H9 (cell line): ENCODE measurements at regions not wholly inside any gene's neighbourhood (a gene's known extent, or its start where the extent isn't known, plus 50 kb on each side); places are given as distances from the start of the nearest gene placed in this dataset.

Experiments
- DNase-seq: peaks from one replicate; pipeline ENCODE4 v3.0.0-alpha.2; 2017
- H2AFZ ChIP-seq: one replicate; pipeline ENCODE4 v1.6.1; 2013; ENCODE audit warnings: mild to moderate bottlenecking, low read length, control low read depth, moderate library complexity
- H2AK5ac ChIP-seq: 2 replicates; pipeline ENCODE4 v1.6.1; 2013; ENCODE audit warnings: low read length, control low read depth, mixed read lengths; ENCODE audit not compliant: insufficient read length
- H2BK120ac ChIP-seq: one replicate; pipeline ENCODE4 v1.6.1; 2013; ENCODE audit warnings: low read depth, mild to moderate bottlenecking, low read length, control low read depth, inconsistent platforms; ENCODE audit not compliant: poor library complexity, severe bottlenecking
- H2BK12ac ChIP-seq: 2 replicates; pipeline ENCODE4 v1.6.1; 2013; ENCODE audit warnings: low read length, control low read depth, mixed read lengths, low read depth; ENCODE audit not compliant: insufficient read length
- H2BK15ac ChIP-seq: 2 replicates; pipeline ENCODE4 v1.6.1; 2013; ENCODE audit warnings: low read depth, low read length, control low read depth
- H2BK20ac ChIP-seq: one replicate; pipeline ENCODE4 v1.6.1; 2013; ENCODE audit warnings: low read depth, mild to moderate bottlenecking, low read length, control low read depth, inconsistent platforms; ENCODE audit not compliant: poor library complexity, severe bottlenecking
- H2BK5ac ChIP-seq: 2 replicates; pipeline ENCODE4 v1.6.1; 2013; ENCODE audit warnings: low read length, control low read depth, mixed read lengths; ENCODE audit not compliant: insufficient read length
- H3K14ac ChIP-seq: 2 replicates; pipeline ENCODE4 v1.6.1; 2013; ENCODE audit warnings: low read length, control low read depth; ENCODE audit not compliant: insufficient read depth
- H3K18ac ChIP-seq: 2 replicates; pipeline ENCODE4 v1.6.1; 2013; ENCODE audit warnings: low read depth, mild to moderate bottlenecking, mixed read lengths, low read length, control low read depth; ENCODE audit not compliant: insufficient read length
- H3K23ac ChIP-seq: 2 replicates; pipeline ENCODE4 v1.6.1; 2013; ENCODE audit warnings: low read length, control low read depth, mixed read lengths, low read depth; ENCODE audit not compliant: insufficient read length
- H3K23me2 ChIP-seq: 2 replicates; pipeline ENCODE4 v1.6.1; 2013; ENCODE audit warnings: low read depth, mild to moderate bottlenecking, mixed read lengths, low read length, control low read depth; ENCODE audit not compliant: insufficient read length, poor library complexity, severe bottlenecking
- H3K27ac ChIP-seq: 2 replicates; pipeline ENCODE4 v1.5.1; 2013; ENCODE audit warnings: low read length, control low read depth, mixed read lengths, low read depth; ENCODE audit not compliant: insufficient read length
- H3K27me3 ChIP-seq: 2 replicates; pipeline ENCODE4 v1.6.1; 2013; ENCODE audit warnings: low read length, control low read depth, inconsistent platforms; ENCODE audit not compliant: insufficient read depth
- H3K4ac ChIP-seq: 2 replicates; pipeline ENCODE4 v1.6.1; 2013; ENCODE audit warnings: low read depth, mild to moderate bottlenecking, control low read depth, inconsistent platforms, low read length, moderate library complexity
- H3K4me1 ChIP-seq: 2 replicates; pipeline ENCODE4 v1.6.1; 2013; ENCODE audit warnings: low read length, control low read depth, inconsistent platforms; ENCODE audit not compliant: insufficient read depth
- H3K4me2 ChIP-seq: 2 replicates; pipeline ENCODE4 v1.6.1; 2013; ENCODE audit warnings: low read length, control low read depth, mixed read lengths; ENCODE audit not compliant: insufficient read length, insufficient read depth
- H3K56ac ChIP-seq: 2 replicates; pipeline ENCODE4 v1.6.1; 2013; ENCODE audit warnings: low read depth, mild to moderate bottlenecking, mixed read lengths, low read length, control low read depth; ENCODE audit not compliant: insufficient read length
- H3K79me1 ChIP-seq: 2 replicates; pipeline ENCODE4 v1.6.1; 2013; ENCODE audit warnings: low read depth, mild to moderate bottlenecking, moderate library complexity, low read length, control low read depth, inconsistent platforms; ENCODE audit not compliant: insufficient read depth, poor library complexity, severe bottlenecking
- H3K79me2 ChIP-seq: 2 replicates; pipeline ENCODE4 v1.6.1; 2013; ENCODE audit warnings: low read length, control low read depth, inconsistent platforms; ENCODE audit not compliant: insufficient read depth
- H3K9ac ChIP-seq: 2 replicates; pipeline ENCODE4 v1.6.1; 2013; ENCODE audit warnings: low read length, control low read depth, mixed read lengths; ENCODE audit not compliant: insufficient read length; ENCODE audit errors: extremely low read depth
- H3K9me3 ChIP-seq: one replicate; pipeline ENCODE4 v1.6.1; 2013; ENCODE audit warnings: low read depth, low read length, inconsistent platforms; ENCODE audit not compliant: control insufficient read depth
- H3T11ph ChIP-seq: one replicate; pipeline ENCODE4 v1.6.1; 2013; ENCODE audit warnings: mild to moderate bottlenecking, low read length, control low read depth, inconsistent platforms
- H4K20me1 ChIP-seq: one replicate; pipeline ENCODE4 v1.6.1; 2013; ENCODE audit not compliant: control insufficient read depth, insufficient read length, insufficient read depth
- H4K5ac ChIP-seq: 2 replicates; pipeline ENCODE4 v1.6.1; 2013; ENCODE audit warnings: low read depth, mild to moderate bottlenecking, mixed read lengths, low read length, control low read depth; ENCODE audit not compliant: insufficient read length
- H4K8ac ChIP-seq: replicated peaks from 2 replicates; pipeline ENCODE4 v1.6.1; 2013; ENCODE audit warnings: low read length, control low read depth, mixed read lengths, low read depth; ENCODE audit not compliant: insufficient read length
- H4K91ac ChIP-seq: 2 replicates; pipeline ENCODE4 v1.6.1; 2013; ENCODE audit warnings: low read depth, mild to moderate bottlenecking, moderate library complexity, mixed read lengths, low read length, control low read depth; ENCODE audit not compliant: insufficient read length
- H3K27ac Mint-ChIP-seq, 3 experiments: 2 replicates in 2 of 3; 3 replicates in 1 of 3; pipeline ENCODE4 v1.8.0; 2020 to 2021; ENCODE audit warnings: mixed read lengths in 3 of 3, mild to moderate bottlenecking in 1 of 3, moderate library complexity in 1 of 3
- H3K27me3 Mint-ChIP-seq: 2 replicates; pipeline ENCODE4 v1.8.0; 2021; ENCODE audit warnings: low read depth, mild to moderate bottlenecking, moderate library complexity, mixed read lengths
- H3K36me3 Mint-ChIP-seq, 3 experiments: 2 replicates in 2 of 3; 3 replicates in 1 of 3; pipeline ENCODE4 v1.8.0; 2020 to 2021; ENCODE audit warnings: low read depth in 3 of 3, mixed read lengths in 3 of 3; ENCODE audit not compliant: insufficient read depth in 1 of 3
- H3K4me1 Mint-ChIP-seq, 2 experiments: 2 replicates each; pipeline ENCODE4 v1.8.0; 2020; ENCODE audit warnings: mixed read lengths in 2 of 2
- H3K4me3 Mint-ChIP-seq, 2 experiments: 2 replicates in 1 of 2; 3 replicates in 1 of 2; pipeline ENCODE4 v1.8.0; 2020 to 2021; ENCODE audit warnings: mild to moderate bottlenecking in 2 of 2, mixed read lengths in 2 of 2, moderate library complexity in 1 of 2
- H3K9me3 Mint-ChIP-seq, 2 experiments: 2 replicates in 1 of 2; 3 replicates in 1 of 2; pipeline ENCODE4 v1.8.0; 2020; ENCODE audit warnings: mild to moderate bottlenecking in 2 of 2, mixed read lengths in 2 of 2, moderate library complexity in 1 of 2
- TF ChIP-seq, protein P1 (sequence below): fragments of 200-600 bp; sonication (generic); conservative IDR thresholded peaks from 3 replicates; pipeline ENCODE4 v1.8.0; 2021; ENCODE audit warnings: antibody characterized with exemption, mild to moderate bottlenecking

DNA sequence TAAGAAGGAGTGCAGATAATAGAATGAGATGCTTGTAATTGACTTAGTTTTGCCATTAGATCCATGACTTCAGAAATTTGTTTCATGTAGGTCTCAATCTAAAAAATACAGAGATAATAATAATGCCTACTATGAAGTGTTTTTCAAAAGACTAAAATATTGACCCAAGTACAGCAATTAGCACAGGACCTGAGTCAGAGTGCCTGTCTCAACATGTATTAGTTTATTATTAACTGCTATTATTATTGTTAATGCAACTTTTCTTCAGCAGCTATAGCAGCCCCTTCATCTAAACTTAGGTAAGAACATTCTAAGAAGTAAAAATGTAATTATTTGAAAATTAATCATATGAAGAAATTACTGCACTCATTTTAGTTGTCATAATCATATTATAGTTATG, 82.9 kb upstream of the HGF start:
- no peak overlapping the region for H2BK5ac ChIP-seq
- H4K5ac ChIP-seq, result no peak overlapping the region
- no peak overlapping the region for H3T11ph ChIP-seq
- H2BK20ac ChIP-seq, result no peak overlapping the region
- H3K27me3 ChIP-seq, result no peaks in the 10 kb centered on the region
- H2BK120ac ChIP-seq, result no peak overlapping the region
- Mint-ChIP-seq H3K4me3 (no peak overlapping the region), H3K9me3 (peaks cover 0 to 3% of the 10 kb centered on the region in 2 experiments; a peak in 2 of 5 replicates), H3K27me3 (no peaks in the 10 kb centered on the region), H3K4me1 (peaks cover 21% of the 10 kb centered on the region in 2 experiments), H3K27ac (no peak overlapping the region), H3K36me3 (no peaks in the 10 kb centered on the region; a peak in 2 of 7 replicates)
- H3K79me1 ChIP-seq, result no peaks in the 10 kb centered on the region
- TF ChIP-seq, protein P1, sequence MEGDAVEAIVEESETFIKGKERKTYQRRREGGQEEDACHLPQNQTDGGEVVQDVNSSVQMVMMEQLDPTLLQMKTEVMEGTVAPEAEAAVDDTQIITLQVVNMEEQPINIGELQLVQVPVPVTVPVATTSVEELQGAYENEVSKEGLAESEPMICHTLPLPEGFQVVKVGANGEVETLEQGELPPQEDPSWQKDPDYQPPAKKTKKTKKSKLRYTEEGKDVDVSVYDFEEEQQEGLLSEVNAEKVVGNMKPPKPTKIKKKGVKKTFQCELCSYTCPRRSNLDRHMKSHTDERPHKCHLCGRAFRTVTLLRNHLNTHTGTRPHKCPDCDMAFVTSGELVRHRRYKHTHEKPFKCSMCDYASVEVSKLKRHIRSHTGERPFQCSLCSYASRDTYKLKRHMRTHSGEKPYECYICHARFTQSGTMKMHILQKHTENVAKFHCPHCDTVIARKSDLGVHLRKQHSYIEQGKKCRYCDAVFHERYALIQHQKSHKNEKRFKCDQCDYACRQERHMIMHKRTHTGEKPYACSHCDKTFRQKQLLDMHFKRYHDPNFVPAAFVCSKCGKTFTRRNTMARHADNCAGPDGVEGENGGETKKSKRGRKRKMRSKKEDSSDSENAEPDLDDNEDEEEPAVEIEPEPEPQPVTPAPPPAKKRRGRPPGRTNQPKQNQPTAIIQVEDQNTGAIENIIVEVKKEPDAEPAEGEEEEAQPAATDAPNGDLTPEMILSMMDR, result no peak
- no peak overlapping the region for H2BK15ac ChIP-seq
- H3K9me3 ChIP-seq, result no peaks in the 10 kb centered on the region
- no peak overlapping the region for H3K27ac ChIP-seq
- H3K4me1 ChIP-seq, result no peaks in the 10 kb centered on the region
- H2AK5ac ChIP-seq, result no peak overlapping the region
- H4K20me1 ChIP-seq, result no peaks in the 10 kb centered on the region
- no peak overlapping the region for H3K9ac ChIP-seq
- no peak for DNase-seq
- no peaks in the 10 kb centered on the region for H3K23me2 ChIP-seq
- H2AFZ ChIP-seq, result no peak overlapping the region
- no peak overlapping the region for H3K4me2 ChIP-seq
- no peak overlapping the region for H2BK12ac ChIP-seq
- no peak overlapping the region for H3K4ac ChIP-seq
- H4K8ac ChIP-seq, result no peak overlapping the region
- no peak overlapping the region for H3K14ac ChIP-seq
- H3K56ac ChIP-seq, result no peak overlapping the region
- H3K23ac ChIP-seq, result no peak overlapping the region
- H3K18ac ChIP-seq, result no peak overlapping the region
- H4K91ac ChIP-seq, result no peak overlapping the region
- H3K79me2 ChIP-seq, result no peaks in the 10 kb centered on the region
